BE2C (cell line): ENCODE measurements at regions not wholly inside any gene's neighbourhood (a gene's known extent, or its start where the extent isn't known, plus 50 kb on each side); places are given as distances from the start of the nearest gene placed in this dataset.

ENCODE experiments used
- DNase-seq: peaks from one replicate; pipeline ENCODE4 v3.0.0-alpha.2; 2020
- H3K27me3 ChIP-seq: fragments of 250-450 bp; sonication (Bioruptor Pico); 2 replicates; pipeline ENCODE4 v1.5.1; 2020; ENCODE audit warnings: mild to moderate bottlenecking
- H3K36me3 ChIP-seq: fragments of 250-450 bp; sonication (Bioruptor Pico); 2 replicates; pipeline ENCODE4 v1.5.1; 2020; ENCODE audit warnings: mild to moderate bottlenecking
- H3K4me1 ChIP-seq: fragments of 250-450 bp; sonication (Bioruptor Pico); 2 replicates; pipeline ENCODE4 v1.5.1; 2020
- H3K4me3 ChIP-seq: 2 replicates; pipeline ENCODE4 v1.5.1; 2011; ENCODE audit warnings: low read depth, low read length
- H3K9me3 ChIP-seq: fragments of 250-450 bp; sonication (Bioruptor Pico); 2 replicates; pipeline ENCODE4 v1.5.1; 2020
- CTCF ChIP-seq: IDR thresholded peaks from 2 replicates; pipeline ENCODE4 v1.5.1; 2012; ENCODE audit warnings: mild to moderate bottlenecking, low read depth, low read length

DNA sequence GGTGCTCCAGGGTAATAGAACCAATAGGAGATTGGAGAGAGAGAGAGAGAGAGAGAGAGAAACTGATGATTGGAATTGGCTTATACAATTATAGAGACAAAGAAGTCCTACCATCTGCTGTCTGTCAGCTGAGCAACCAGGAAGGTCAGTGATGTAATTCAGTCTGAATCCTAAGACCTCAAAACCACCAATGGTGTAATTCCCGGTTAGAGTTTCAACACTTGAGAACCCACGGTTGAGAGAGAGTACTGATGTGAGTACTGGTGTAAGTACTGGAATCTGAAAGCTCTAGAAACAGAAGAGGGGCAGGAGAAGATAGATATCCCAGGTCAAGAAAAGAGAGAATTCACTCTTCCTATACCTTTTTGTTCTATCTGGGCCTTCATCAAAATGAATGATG, 775.8 kb downstream of the EFNA5 start:
- Histone ChIP-seq H3K36me3 (no peaks in the 10 kb centered on the region), H3K9me3 (no peaks in the 10 kb centered on the region), H3K27me3 (no peaks in the 10 kb centered on the region), H3K4me3 (no peak overlapping the region), H3K4me1 (no peaks in the 10 kb centered on the region)
- TF ChIP-seq CTCF: no peak
- DNase-seq: no peak

- Histone ChIP-seq H3K27me3 (no peaks in the 10 kb centered on the region), H3K9me3 (no peaks in the 10 kb centered on the region), H3K36me3 (no peaks in the 10 kb centered on the region), H3K4me3 (no peak overlapping the region), H3K4me1 (no peaks in the 10 kb centered on the region)
- TF ChIP-seq CTCF: no peak
- DNase-seq: no peak
Measured at GRCh38 chr5:106882035-106882434, 788.7 kb downstream of the EFNA5 start.

DNA sequence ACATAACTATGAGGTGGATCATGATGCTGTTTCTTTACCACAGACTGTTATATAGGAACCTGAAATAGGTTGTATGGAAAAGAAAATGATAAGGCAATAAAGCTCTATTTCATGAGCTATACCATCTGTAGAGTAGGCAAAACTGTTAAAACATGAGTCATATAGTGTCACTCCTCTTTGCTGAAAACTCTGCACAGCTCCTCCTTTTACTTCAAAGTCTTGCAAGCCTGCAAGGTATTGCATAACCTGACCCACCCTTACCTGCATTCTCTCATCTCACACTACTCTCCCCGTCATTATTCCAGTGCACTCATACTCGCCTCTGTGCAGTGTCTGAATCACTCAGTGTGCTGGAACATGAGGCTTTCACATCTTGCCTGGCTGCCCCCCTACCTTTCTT, 790.1 kb downstream of the EFNA5 start:
- Histone ChIP-seq H3K4me3 (no peak overlapping the region), H3K36me3 (no peaks in the 10 kb centered on the region), H3K9me3 (no peaks in the 10 kb centered on the region), H3K27me3 (no peaks in the 10 kb centered on the region), H3K4me1 (no peaks in the 10 kb centered on the region)
- no peak for DNase-seq
- no peak for TF ChIP-seq CTCF

DNA sequence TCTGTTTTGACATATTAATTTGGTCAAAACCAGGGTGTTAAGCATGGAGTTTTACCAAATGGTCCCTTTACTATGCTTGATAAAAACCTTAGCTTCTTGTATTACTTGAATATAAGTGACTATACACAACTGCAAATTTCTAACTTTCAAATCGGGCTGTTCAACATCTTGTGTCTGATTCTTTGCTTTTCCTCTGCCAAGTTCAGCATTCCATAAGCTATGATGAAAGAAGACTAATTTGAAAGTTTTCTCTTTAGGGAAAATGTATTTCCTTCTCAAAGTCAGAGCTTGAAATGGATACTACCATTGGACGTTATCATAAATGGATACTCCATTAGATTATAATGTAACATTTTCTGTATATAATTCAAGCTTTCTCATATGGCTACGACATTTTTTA, 792.9 kb downstream of the EFNA5 start:
- Histone ChIP-seq H3K36me3 (no peaks in the 10 kb centered on the region), H3K4me1 (no peaks in the 10 kb centered on the region), H3K9me3 (no peaks in the 10 kb centered on the region), H3K4me3 (no peak overlapping the region), H3K27me3 (no peaks in the 10 kb centered on the region)
- DNase-seq: no peak
- no peak for TF ChIP-seq CTCF

DNA sequence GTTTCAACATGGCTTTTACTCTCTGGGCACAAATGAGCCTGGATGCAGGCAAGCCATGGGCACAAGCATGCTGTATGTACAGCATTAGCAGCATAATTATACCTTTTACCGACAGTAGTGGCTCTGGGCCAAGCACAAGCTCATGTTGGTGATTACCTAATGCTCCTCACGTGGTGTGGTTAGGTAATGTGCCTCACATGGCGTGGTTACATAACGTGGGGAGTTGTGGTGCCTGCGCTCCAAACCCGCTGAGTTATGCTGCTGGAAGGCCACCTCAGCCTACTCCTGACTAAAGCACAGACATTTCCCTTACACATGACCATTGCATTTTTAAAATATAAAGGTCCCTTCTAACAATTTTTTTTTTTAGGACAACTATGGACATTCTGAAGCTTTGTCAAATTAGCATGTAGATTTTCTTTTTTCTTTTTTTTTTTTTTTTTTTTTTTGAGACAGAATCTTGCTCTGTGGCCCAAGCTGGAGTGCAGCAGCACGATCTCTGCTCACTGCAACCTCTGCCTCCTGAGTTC, 794.0 kb downstream of the EFNA5 start:
- TF ChIP-seq CTCF: no peak
- DNase-seq: no peak
- Histone ChIP-seq H3K4me3 (no peak overlapping the region), H3K36me3 (no peaks in the 10 kb centered on the region), H3K4me1 (no peaks in the 10 kb centered on the region), H3K9me3 (no peaks in the 10 kb centered on the region), H3K27me3 (no peaks in the 10 kb centered on the region)

DNA sequence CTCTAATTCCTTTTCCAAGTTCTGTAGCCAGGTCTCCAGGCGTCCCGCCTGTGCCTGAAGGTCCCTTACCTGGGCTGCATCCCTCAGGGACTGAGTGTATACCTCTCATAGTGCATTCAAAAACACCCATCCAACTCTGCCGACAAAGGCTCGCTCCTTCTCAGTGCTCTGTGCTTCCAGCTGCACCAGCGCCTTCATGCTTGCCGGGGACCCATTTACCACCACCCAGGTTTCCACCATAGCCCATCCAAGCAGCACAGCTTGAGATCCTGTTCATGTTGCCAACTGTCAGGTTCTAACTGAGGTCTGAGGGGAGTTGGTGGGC, 794.5 kb downstream of the EFNA5 start:
- Histone ChIP-seq H3K36me3 (no peaks in the 10 kb centered on the region), H3K27me3 (no peaks in the 10 kb centered on the region), H3K4me3 (no peak overlapping the region), H3K9me3 (no peaks in the 10 kb centered on the region), H3K4me1 (no peaks in the 10 kb centered on the region)
- TF ChIP-seq CTCF: no peak
- no peak for DNase-seq
